ENCODE measurements at regions not wholly inside any gene's neighbourhood (a gene's known extent, or its start where the extent isn't known, plus 50 kb on each side); places are given as distances from the start of the nearest gene placed in this dataset.

DNA sequence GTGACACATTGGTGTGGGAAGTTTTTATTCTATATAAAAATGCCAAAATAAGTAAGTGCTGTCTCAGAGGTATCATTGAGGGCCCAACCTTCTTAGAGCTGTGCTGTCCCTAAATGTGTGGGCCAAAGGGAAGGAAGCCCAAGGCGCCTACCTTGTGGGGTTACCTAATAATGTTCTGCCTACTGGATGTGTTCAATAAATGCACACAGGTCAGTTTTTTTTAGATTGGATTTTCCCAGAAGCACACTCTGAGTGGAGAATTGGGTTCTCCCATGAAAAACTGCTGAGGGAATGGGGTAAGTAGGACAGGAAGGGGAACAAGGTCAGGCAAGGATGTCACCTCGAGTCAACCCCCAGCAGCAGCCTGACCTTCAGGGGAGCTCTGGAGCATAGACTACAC lies 168.7 kb upstream of the FRMD4B start:
- FAIRE-seq, result no peak
- ATAC-seq, result no peak
- Histone ChIP-seq H3K27ac (no peak overlapping the region), H3K9me3 (no peaks in the 10 kb centered on the region), H3K4me2 (no peak overlapping the region), H3K4me3 (no peak overlapping the region), H3K4me1 (no peaks in the 10 kb centered on the region)
- ChIA-PET POLR2A (no interaction called here), CTCF (no interaction called here)
- no peak for DNase-seq (ENCODE audit: low read depth in 1 of 2, low spot score in 1 of 2)
- TF ChIP-seq, protein P1, sequence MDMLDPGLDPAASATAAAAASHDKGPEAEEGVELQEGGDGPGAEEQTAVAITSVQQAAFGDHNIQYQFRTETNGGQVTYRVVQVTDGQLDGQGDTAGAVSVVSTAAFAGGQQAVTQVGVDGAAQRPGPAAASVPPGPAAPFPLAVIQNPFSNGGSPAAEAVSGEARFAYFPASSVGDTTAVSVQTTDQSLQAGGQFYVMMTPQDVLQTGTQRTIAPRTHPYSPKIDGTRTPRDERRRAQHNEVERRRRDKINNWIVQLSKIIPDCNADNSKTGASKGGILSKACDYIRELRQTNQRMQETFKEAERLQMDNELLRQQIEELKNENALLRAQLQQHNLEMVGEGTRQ (IDR thresholded peaks at IDR 0.05), result no peak
- TF ChIP-seq CEBPB (IDR thresholded peaks at IDR 0.05) (no peak), ZFP36 (IDR thresholded peaks at IDR 0.05; ENCODE audit: borderline replicate concordance, partially characterized antibody) (no peak), SREBF2 (IDR thresholded peaks at IDR 0.05) (no peak), JUNB (IDR thresholded peaks at IDR 0.05) (no peak), KDM1A (IDR thresholded peaks at IDR 0.05; ENCODE audit: low read depth) (no peak), CBX8 (IDR thresholded peaks at IDR 0.05) (no peak), CHD4 (IDR thresholded peaks at IDR 0.05; ENCODE audit: borderline replicate concordance) (no peak), HOXA7 (CRISPR knock-in tag; IDR thresholded peaks at IDR 0.05) (no peak), REST (IDR thresholded peaks at IDR 0.05) (no peak), GATA3 (IDR thresholded peaks at IDR 0.05; ENCODE audit: borderline replicate concordance) (no peak), RNF2 (IDR thresholded peaks at IDR 0.05; ENCODE audit: borderline replicate concordance, low read depth) (no peak), HMGXB4 (CRISPR knock-in tag; IDR thresholded peaks at IDR 0.05; ENCODE audit: borderline replicate concordance) (no peak), MAFK (IDR thresholded peaks at IDR 0.05; ENCODE audit: partially characterized antibody) (no peak), JUN (IDR thresholded peaks at IDR 0.05) (no peak), SMC3 (IDR thresholded peaks at IDR 0.05) (no peak)
- 30% methylated on average over 2 of the region's 2 CpGs for WGBS (ENCODE audit: missing lambda C conversion rate)

- FAIRE-seq (no peak), ATAC-seq (no peak), DNase-seq (ENCODE audit: low read depth in 1 of 2, low spot score in 1 of 2) (no peak)
- Histone ChIP-seq H3K4me1 (no peaks in the 10 kb centered on the region), H3K4me2 (no peak overlapping the region), H3K9me3 (no peaks in the 10 kb centered on the region), H3K4me3 (no peak overlapping the region), H3K27ac (no peak overlapping the region)
- WGBS (ENCODE audit: missing lambda C conversion rate), result 38% methylated on average over 4 of the region's 4 CpGs
- CTCF ChIA-PET, result no interaction called here
- TF ChIP-seq HEYL (CRISPR knock-in tag; IDR thresholded peaks at IDR 0.05) (no peak), NPAS2 (CRISPR knock-in tag; IDR thresholded peaks at IDR 0.05; ENCODE audit: borderline replicate concordance) (no peak), JUNB (IDR thresholded peaks at IDR 0.05) (no peak), ZC3H11A (IDR thresholded peaks at IDR 0.05) (no peak), CHD4 (IDR thresholded peaks at IDR 0.05; ENCODE audit: borderline replicate concordance) (no peak), RFX5 (IDR thresholded peaks at IDR 0.05) (no peak), RCOR1 (IDR thresholded peaks at IDR 0.05; ENCODE audit: low read depth, low read length) (no peak), SREBF2 (IDR thresholded peaks at IDR 0.05) (no peak), HOXB13 (CRISPR knock-in tag; IDR thresholded peaks at IDR 0.05; ENCODE audit: low read depth) (no peak), RAD21 (conservative IDR thresholded peaks at IDR 0.05 in 1 of 2, IDR thresholded peaks at IDR 0.05 in 1 of 2) (no peak), RARB (CRISPR knock-in tag; IDR thresholded peaks at IDR 0.05) (no peak)
- POLR2A ChIA-PET, result no interaction called here
Observed at GRCh38 chr3:69553888-69554287, 168.0 kb upstream of the FRMD4B start.
